Activated CD8-positive, alpha-beta memory T cell treated with anti-CD3 and anti-CD28 coated beads, Interleukin-2, amount 10 ng/mL, durations not matched to agents 7 days and 5 days (primary cell): ENCODE measurements at regions not wholly inside any gene's neighbourhood (a gene's known extent, or its start where the extent isn't known, plus 50 kb on each side); places are given as distances from the start of the nearest gene placed in this dataset.
A peak's percentile ranks its signal among the peaks of the same experiment; 100 is the strongest.
"Not testable (repeated sequence)": the region's sequence is repeated elsewhere in the genome, so short reads cannot be mapped to it uniquely, and the experiment has no call there.

Experiments
- ATAC-seq: fragments of 150-1000 bp; cut with Tn5 transposase; one replicate; pipeline ENCODE4 v1.10.0; 2021; ENCODE audit warnings: moderate library complexity
- CTCF ChIA-PET: fragments of 350-600 bp; sonication (Branson Sonifier 250); formaldehyde crosslinking; loops from one replicate; lab custom pipeline; 2021; ENCODE audit warnings: antibody characterized with exemption; lab: Charles Lee
- DNase-seq: peaks from one replicate; pipeline ENCODE4 v3.0.0-alpha.2; 2020
- H3K27ac Mint-ChIP-seq: one replicate; pipeline ENCODE4 v1.8.0; 2021; ENCODE audit warnings: mild to moderate bottlenecking, mixed read lengths
- H3K27me3 Mint-ChIP-seq: one replicate; pipeline ENCODE4 v1.8.0; 2021; ENCODE audit warnings: mixed read lengths
- H3K36me3 Mint-ChIP-seq: one replicate; pipeline ENCODE4 v1.8.0; 2021; ENCODE audit warnings: mild to moderate bottlenecking, mixed read lengths
- H3K4me1 Mint-ChIP-seq: one replicate; pipeline ENCODE4 v1.8.0; 2021; ENCODE audit warnings: mixed read lengths
- H3K4me3 Mint-ChIP-seq: one replicate; pipeline ENCODE4 v1.8.0; 2021; ENCODE audit warnings: mild to moderate bottlenecking, moderate library complexity, mixed read lengths
- H3K9me3 Mint-ChIP-seq: one replicate; pipeline ENCODE4 v1.8.0; 2022; ENCODE audit warnings: low read depth, mixed read lengths

GRCh38 chr9:85792057-85792456, 50.3 kb upstream of the AGTPBP1 start:
- H3K36me3 Mint-ChIP-seq, H3K4me1 Mint-ChIP-seq, DNase-seq, H3K9me3 Mint-ChIP-seq, H3K27ac Mint-ChIP-seq, ATAC-seq, H3K4me3 Mint-ChIP-seq, CTCF ChIA-PET: not testable (repeated sequence)
- peaks cover 18% of the 10 kb centered on the region for H3K27me3 Mint-ChIP-seq

GRCh38 chr9:85802978-85803695, 61.4 kb upstream of the AGTPBP1 start:
- ATAC-seq, H3K4me1 Mint-ChIP-seq, H3K27me3 Mint-ChIP-seq, H3K4me3 Mint-ChIP-seq, H3K36me3 Mint-ChIP-seq, CTCF ChIA-PET, H3K9me3 Mint-ChIP-seq, DNase-seq, H3K27ac Mint-ChIP-seq: not testable (repeated sequence)

DNA sequence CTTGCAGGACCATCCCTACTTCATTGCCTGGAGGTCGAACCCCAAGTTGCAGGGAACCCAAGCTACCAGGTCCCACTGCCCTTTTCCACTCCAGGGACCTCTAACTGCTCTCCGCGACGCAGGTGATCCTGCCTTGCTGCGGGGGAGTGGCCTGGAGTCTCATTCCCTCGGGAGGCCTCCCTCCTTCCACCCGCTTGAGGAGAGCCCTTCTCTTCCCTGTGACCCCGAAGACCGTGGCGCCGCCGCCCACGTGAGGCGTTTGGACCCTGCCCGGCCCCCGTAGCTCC, 63.0 kb upstream of the AGTPBP1 start:
- H3K27ac Mint-ChIP-seq = peak overlapping the region; percentile 56
- ATAC-seq = not testable (repeated sequence)

GRCh38 chr9:85805134-85806005, 63.6 kb upstream of the AGTPBP1 start:
- CTCF ChIA-PET, H3K4me1 Mint-ChIP-seq: not testable (repeated sequence)

More for the DNA sequence above, 63.0 kb upstream of the AGTPBP1 start:
- Mint-ChIP-seq H3K4me3 (peak overlapping the region; percentile 72), H3K36me3 (peaks cover 14% of the 10 kb centered on the region)
- H3K27me3 Mint-ChIP-seq, H3K4me1 Mint-ChIP-seq, DNase-seq, CTCF ChIA-PET, H3K9me3 Mint-ChIP-seq: not testable (repeated sequence)

DNA sequence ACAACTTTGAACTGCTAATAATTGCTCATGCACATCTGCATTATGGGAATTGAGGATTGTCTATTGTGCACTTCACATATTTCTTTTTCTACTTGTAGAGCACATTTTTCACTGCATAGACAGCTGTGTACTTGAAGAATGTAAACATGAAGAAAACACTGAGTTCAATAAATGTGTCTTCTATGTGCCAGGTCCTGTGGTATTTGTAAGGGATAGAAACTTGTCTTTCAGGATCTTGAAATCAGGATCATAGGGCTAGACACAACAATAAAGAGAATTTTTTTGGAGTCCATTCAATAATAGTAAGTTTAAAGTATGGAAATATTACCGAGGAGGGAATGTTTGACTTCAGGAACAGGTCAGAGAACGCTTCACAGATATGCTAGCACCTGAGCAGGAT, 66.6 kb upstream of the AGTPBP1 start:
- H3K4me3 Mint-ChIP-seq, CTCF ChIA-PET, ATAC-seq, DNase-seq, H3K27ac Mint-ChIP-seq, H3K4me1 Mint-ChIP-seq, H3K9me3 Mint-ChIP-seq, H3K27me3 Mint-ChIP-seq: not testable (repeated sequence)
- H3K36me3 Mint-ChIP-seq = peaks cover 20% of the 10 kb centered on the region

More at GRCh38 chr9:85805134-85806005, 63.6 kb upstream of the AGTPBP1 start:
- H3K36me3 Mint-ChIP-seq = peaks cover 14% of the 10 kb centered on the region
- H3K27me3 Mint-ChIP-seq, H3K9me3 Mint-ChIP-seq: not testable (repeated sequence)
- ATAC-seq (peak; percentile 81), DNase-seq (peak; percentile 79)
- H3K4me3 Mint-ChIP-seq = peak overlapping the region; percentile 83
- peak overlapping the region; percentile 63 for H3K27ac Mint-ChIP-seq

DNA sequence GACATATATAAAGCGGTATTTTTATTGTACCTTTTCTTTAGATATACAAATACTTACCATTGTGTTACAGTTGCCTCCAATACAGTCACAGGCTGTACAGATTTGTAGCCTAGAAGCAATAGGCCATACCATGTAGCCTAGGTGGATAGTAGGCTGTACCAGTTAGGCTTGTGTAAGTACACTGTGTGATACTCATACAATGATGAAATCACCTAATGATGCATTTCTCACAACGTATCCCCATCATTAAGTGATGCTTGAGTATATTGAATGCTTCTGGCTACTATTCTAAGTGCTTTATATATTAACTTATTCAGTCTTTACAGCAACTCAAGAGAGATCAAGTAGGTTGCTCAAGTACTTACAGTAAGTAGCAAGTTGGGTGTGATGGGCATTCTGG, 71.6 kb upstream of the AGTPBP1 start:
- H3K4me1 Mint-ChIP-seq, H3K27ac Mint-ChIP-seq, H3K9me3 Mint-ChIP-seq, H3K4me3 Mint-ChIP-seq, CTCF ChIA-PET, DNase-seq, H3K36me3 Mint-ChIP-seq, ATAC-seq, H3K27me3 Mint-ChIP-seq: not testable (repeated sequence)

DNA sequence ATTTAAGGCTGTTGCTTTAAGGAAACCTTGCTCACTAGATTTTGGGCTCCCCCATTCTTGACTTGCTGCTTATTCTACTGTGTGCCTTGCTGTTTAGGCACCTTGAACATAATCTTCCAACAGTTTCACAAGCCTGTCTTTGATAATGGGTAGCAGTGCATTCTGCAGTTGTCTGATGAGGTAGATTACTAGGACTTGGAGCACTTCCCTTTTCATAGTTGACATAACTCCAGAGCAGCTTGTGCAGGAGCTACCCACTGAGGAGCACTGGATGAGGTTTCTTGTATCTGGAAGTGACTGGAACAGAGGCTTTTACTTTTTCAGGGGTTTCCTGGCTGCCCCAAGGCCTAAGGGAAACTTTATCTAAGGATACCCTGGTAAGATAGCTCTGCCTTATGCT, 73.0 kb upstream of the AGTPBP1 start:
- CTCF ChIA-PET, ATAC-seq, H3K9me3 Mint-ChIP-seq, H3K27me3 Mint-ChIP-seq, DNase-seq, H3K36me3 Mint-ChIP-seq, H3K4me1 Mint-ChIP-seq, H3K4me3 Mint-ChIP-seq, H3K27ac Mint-ChIP-seq: not testable (repeated sequence)

- ATAC-seq = peak; percentile 70
- CTCF ChIA-PET, H3K27me3 Mint-ChIP-seq, H3K27ac Mint-ChIP-seq, H3K4me1 Mint-ChIP-seq, H3K4me3 Mint-ChIP-seq, H3K36me3 Mint-ChIP-seq, DNase-seq, H3K9me3 Mint-ChIP-seq: not testable (repeated sequence)
These were observed 77.2 kb upstream of the AGTPBP1 start for GRCh38 chr9:85818971-85819370.

- H3K9me3 Mint-ChIP-seq, H3K27me3 Mint-ChIP-seq, ATAC-seq, H3K4me1 Mint-ChIP-seq, H3K27ac Mint-ChIP-seq, DNase-seq, H3K4me3 Mint-ChIP-seq, H3K36me3 Mint-ChIP-seq: not testable (repeated sequence)
- CTCF ChIA-PET = interaction anchor here (1.2 kb wide), 1 partner anchor 197 kb away, joined by 3 read pairs; no protein-coding TSS in a partner anchor
These were observed 78.8 kb upstream of the AGTPBP1 start for GRCh38 chr9:85820598-85820997.

DNA sequence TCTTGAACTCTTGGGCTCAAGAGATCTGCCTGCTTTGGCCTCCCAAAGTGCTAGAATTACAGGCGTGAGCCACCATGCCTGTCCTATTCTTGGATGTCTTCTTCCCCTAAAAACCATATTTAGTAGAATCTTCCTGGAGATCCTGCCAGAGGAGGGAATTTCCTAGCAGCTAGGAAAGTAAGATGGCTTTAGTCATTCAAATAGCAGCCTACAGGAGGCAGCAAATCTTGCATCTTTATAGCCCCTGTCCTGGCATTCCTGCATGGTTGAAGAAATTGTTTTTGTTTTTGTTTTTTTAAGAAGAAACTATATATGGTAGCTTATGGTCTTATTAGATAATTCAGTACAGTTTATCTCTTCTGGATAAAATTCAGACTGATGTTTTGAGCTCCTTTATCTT, 83.2 kb upstream of the AGTPBP1 start:
- H3K27ac Mint-ChIP-seq, H3K4me1 Mint-ChIP-seq: not testable (repeated sequence)
- CTCF ChIA-PET = interaction anchor here (0.6 kb wide), 1 partner anchor 65 kb away, joined by 3 read pairs; no protein-coding TSS in a partner anchor

GRCh38 chr9:85834591-85834990, 92.8 kb upstream of the AGTPBP1 start:
- ATAC-seq, H3K4me1 Mint-ChIP-seq, DNase-seq, H3K36me3 Mint-ChIP-seq, CTCF ChIA-PET, H3K27me3 Mint-ChIP-seq, H3K27ac Mint-ChIP-seq, H3K9me3 Mint-ChIP-seq, H3K4me3 Mint-ChIP-seq: not testable (repeated sequence)

More for the DNA sequence above, 83.2 kb upstream of the AGTPBP1 start:
- H3K36me3 Mint-ChIP-seq, DNase-seq, ATAC-seq, H3K4me3 Mint-ChIP-seq, H3K9me3 Mint-ChIP-seq, H3K27me3 Mint-ChIP-seq: not testable (repeated sequence)

DNA sequence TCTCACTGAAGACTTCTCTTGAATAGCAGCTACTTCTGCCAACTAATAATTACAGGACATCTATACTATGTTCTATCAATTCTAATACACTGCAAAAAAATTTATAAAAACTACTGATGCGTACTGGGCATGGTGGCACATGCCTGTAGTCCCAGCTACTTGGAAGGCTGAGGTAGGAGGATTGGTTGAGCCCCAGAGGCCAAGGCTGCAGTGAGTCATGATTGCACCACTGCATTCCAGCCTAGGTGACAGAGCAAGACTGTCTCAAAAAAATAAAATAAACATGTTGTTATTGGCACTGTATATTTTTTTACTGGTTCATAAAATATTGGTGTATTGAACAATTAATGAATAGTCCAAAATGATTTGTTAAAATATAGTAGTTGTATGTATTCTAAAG, 97.0 kb upstream of the NAA35 start:
- CTCF ChIA-PET = interaction anchor here (1.6 kb wide), 1 partner anchor 56 kb away, joined by 4 read pairs; no protein-coding TSS in a partner anchor
- H3K27me3 Mint-ChIP-seq = not testable (repeated sequence)

DNA sequence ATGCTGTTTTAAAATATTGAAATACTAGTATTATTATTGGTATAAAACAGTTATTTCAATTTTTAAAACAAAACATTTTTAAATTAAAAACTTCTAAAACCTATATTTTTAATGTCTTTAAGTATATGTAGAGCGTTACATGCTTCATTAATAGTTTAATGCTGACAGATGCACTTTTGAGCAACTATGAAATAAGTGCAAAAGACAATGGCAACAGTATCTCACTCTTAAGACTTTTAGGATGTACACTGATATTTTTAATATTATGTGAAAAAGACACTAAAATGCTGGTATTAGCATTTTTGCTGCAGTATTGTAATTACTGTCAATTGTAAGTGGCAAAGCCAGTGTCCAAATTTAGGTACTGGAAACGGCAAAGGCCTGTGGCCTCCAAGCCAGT, 93.2 kb upstream of the NAA35 start:
- H3K4me1 Mint-ChIP-seq, H3K9me3 Mint-ChIP-seq, H3K36me3 Mint-ChIP-seq, H3K27ac Mint-ChIP-seq, H3K27me3 Mint-ChIP-seq, ATAC-seq, CTCF ChIA-PET, H3K4me3 Mint-ChIP-seq, DNase-seq: not testable (repeated sequence)

More for the DNA sequence above, 97.0 kb upstream of the NAA35 start:
- not testable (repeated sequence) for H3K4me3 Mint-ChIP-seq, H3K4me1 Mint-ChIP-seq, ATAC-seq, H3K27ac Mint-ChIP-seq, H3K36me3 Mint-ChIP-seq, H3K9me3 Mint-ChIP-seq, DNase-seq
